Small intestine (tissue), 7 donors: ENCODE measurements at regions not wholly inside any gene's neighbourhood (a gene's known extent, or its start where the extent isn't known, plus 50 kb on each side); places are given as distances from the start of the nearest gene placed in this dataset.
"Not testable (repeated sequence)": the region's sequence is repeated elsewhere in the genome, so short reads cannot be mapped to it uniquely, and the experiment has no call there.

Experiments
- DNase-seq, 2 donors: peaks; one replicate each; pipeline versions ENCODE4 v3.0.0 to v3.0.0-alpha.2; 2013
- FAIRE-seq: peaks from 2 replicates; lab custom pipeline; 2012; peaks lifted over from hg19 to GRCh38; lab: Jason Lieb, UNC
- H3K27ac ChIP-seq, 3 donors: one replicate each; pipeline ENCODE4 v1.5.1; 2013; ENCODE audit warnings: low read length in 2 of 3, mild to moderate bottlenecking in 2 of 3, control low read depth in 1 of 3, inconsistent platforms in 1 of 3, low read depth in 1 of 3, moderate library complexity in 1 of 3
- H3K27me3 ChIP-seq, 3 donors: one replicate each; pipeline ENCODE4 v1.6.1; 2013; ENCODE audit warnings: low read length in 3 of 3, inconsistent platforms in 1 of 3; ENCODE audit not compliant: control insufficient read depth in 3 of 3, insufficient read depth in 3 of 3
- H3K36me3 ChIP-seq, 3 donors: one replicate each; pipeline ENCODE4 v1.6.1; 2013; ENCODE audit warnings: low read length in 3 of 3, inconsistent platforms in 1 of 3, low read depth in 1 of 3, mild to moderate bottlenecking in 1 of 3, moderate library complexity in 1 of 3; ENCODE audit not compliant: control insufficient read depth in 3 of 3, insufficient read depth in 2 of 3
- H3K4me1 ChIP-seq, 3 donors: one replicate each; pipeline ENCODE4 v1.6.1; 2013; ENCODE audit warnings: low read length in 2 of 3, inconsistent platforms in 1 of 3, low read depth in 1 of 3, mild to moderate bottlenecking in 1 of 3, moderate library complexity in 1 of 3; ENCODE audit not compliant: control insufficient read depth in 3 of 3, insufficient read depth in 2 of 3
- H3K4me3 ChIP-seq, 3 donors: one replicate each; pipeline ENCODE4 v1.5.1; 2013; ENCODE audit warnings: low read length in 3 of 3, control low read depth in 1 of 3, inconsistent platforms in 1 of 3, low read depth in 1 of 3, mild to moderate bottlenecking in 1 of 3, moderate library complexity in 1 of 3
- H3K9me3 ChIP-seq, 2 donors: one replicate each; pipeline ENCODE4 v1.6.1; 2013; ENCODE audit warnings: low read depth in 1 of 2, low read length in 1 of 2; ENCODE audit not compliant: control insufficient read depth in 2 of 2, insufficient read depth in 1 of 2
- WGBS, 3 donors: extraction: QIAGEN DNeasy Blood & Tissue Kit; methylation state at CpG; one replicate each; pipeline ENCODE4 v1.1.7; 2013; 5-methylcytosine and 5-hydroxymethylcytosine counted together
- donor health status: healthy with polysubstance abuse.
- donor health status: control.
- donor health status: control.
- donor health status: Bipolar disorder and iron deficiency.
- donor health status: healthy.

- not testable (repeated sequence) for H3K27ac ChIP-seq, DNase-seq, FAIRE-seq, H3K36me3 ChIP-seq, H3K27me3 ChIP-seq, H3K9me3 ChIP-seq, H3K4me3 ChIP-seq, H3K4me1 ChIP-seq
- 85 to 91% (median 89%) methylated on average over 2 of the region's 2 CpGs for WGBS, 3 donors
These were observed 901.2 kb upstream of the NEGR1 start for GRCh38 chr1:73183581-73183980.

- Histone ChIP-seq H3K4me3 (no peak overlapping the region), H3K27ac (no peak overlapping the region), H3K4me1 (no peaks in the 10 kb centered on the region), H3K36me3 (no peaks in the 10 kb centered on the region), H3K9me3 (peaks cover 0 to 2% of the 10 kb centered on the region in 2 donors), H3K27me3 (no peaks in the 10 kb centered on the region)
- DNase-seq (no peak), FAIRE-seq (no peak)
- 84 to 86% (median 85%) methylated on average over 12 to 13 of the region's 13 CpGs for WGBS, 3 donors
These were observed 898.8 kb upstream of the NEGR1 start for GRCh38 chr1:73181190-73181540.

GRCh38 chr1:73180397-73181189 lies 898.3 kb upstream of the NEGR1 start:
- 65 to 82% (median 74%) methylated on average over 10 of the region's 10 CpGs for WGBS, 3 donors

GRCh38 chr1:73176902-73177301 lies 894.6 kb upstream of the NEGR1 start:
- DNase-seq: no peak
- H3K4me3 ChIP-seq: no peak overlapping the region
- H3K9me3 ChIP-seq: peaks cover 0 to 2% of the 10 kb centered on the region in 2 donors
- no peaks in the 10 kb centered on the region for H3K27me3 ChIP-seq
- H3K27ac ChIP-seq: no peak overlapping the region
- no peaks in the 10 kb centered on the region for H3K36me3 ChIP-seq
- no peaks in the 10 kb centered on the region for H3K4me1 ChIP-seq
- FAIRE-seq: no peak
- 59 to 78% (median 71%) methylated on average over 2 of the region's 2 CpGs for WGBS, 3 donors

More at GRCh38 chr1:73180397-73181189, 898.3 kb upstream of the NEGR1 start:
- no peaks in the 10 kb centered on the region for H3K4me1 ChIP-seq
- H3K4me3 ChIP-seq: no peak overlapping the region
- no peak for DNase-seq
- no peak for FAIRE-seq
- H3K27ac ChIP-seq: no peak overlapping the region
- peaks cover 0 to 2% of the 10 kb centered on the region in 2 donors for H3K9me3 ChIP-seq
- no peaks in the 10 kb centered on the region for H3K36me3 ChIP-seq
- H3K27me3 ChIP-seq: no peaks in the 10 kb centered on the region

- Histone ChIP-seq H3K36me3 (no peaks in the 10 kb centered on the region), H3K27me3 (no peaks in the 10 kb centered on the region), H3K4me3 (no peak overlapping the region), H3K9me3 (no peaks in the 10 kb centered on the region), H3K27ac (no peak overlapping the region), H3K4me1 (no peaks in the 10 kb centered on the region)
- FAIRE-seq (no peak), DNase-seq (no peak)
- WGBS, 3 donors: 45 to 66% (median 65%) methylated on average over 2 of the region's 2 CpGs
These were observed 884.8 kb upstream of the NEGR1 start for GRCh38 chr1:73167009-73167657.

GRCh38 chr1:73162564-73162963 lies 880.2 kb upstream of the NEGR1 start:
- H3K27ac ChIP-seq: no peak overlapping the region
- H3K4me3 ChIP-seq: no peak overlapping the region
- no peaks in the 10 kb centered on the region for H3K4me1 ChIP-seq
- no peaks in the 10 kb centered on the region for H3K36me3 ChIP-seq
- DNase-seq (no peak), FAIRE-seq (no peak)
- WGBS, 3 donors: 43 to 47% (median 45%) methylated on average over 5 of the region's 5 CpGs
- no peaks in the 10 kb centered on the region for H3K27me3 ChIP-seq
- H3K9me3 ChIP-seq: no peaks in the 10 kb centered on the region

GRCh38 chr1:73161418-73161817 lies 879.1 kb upstream of the NEGR1 start:
- 43 to 84% (median 74%) methylated on average over 1 of the region's 1 CpG for WGBS, 3 donors
- DNase-seq (no peak), FAIRE-seq (no peak)
- Histone ChIP-seq H3K9me3 (no peaks in the 10 kb centered on the region), H3K27ac (no peak overlapping the region), H3K36me3 (no peaks in the 10 kb centered on the region), H3K4me3 (no peak overlapping the region), H3K4me1 (no peaks in the 10 kb centered on the region), H3K27me3 (no peaks in the 10 kb centered on the region)

- no peak for DNase-seq
- H3K27me3 ChIP-seq: no peaks in the 10 kb centered on the region
- FAIRE-seq: no peak
- H3K4me1 ChIP-seq: no peaks in the 10 kb centered on the region
- H3K36me3 ChIP-seq: no peaks in the 10 kb centered on the region
- no peaks in the 10 kb centered on the region for H3K9me3 ChIP-seq
- H3K27ac ChIP-seq: no peak overlapping the region
- 69 to 89% (median 87%) methylated on average over 1 of the region's 1 CpG for WGBS, 3 donors
- no peak overlapping the region for H3K4me3 ChIP-seq
These were observed 878.4 kb upstream of the NEGR1 start for GRCh38 chr1:73160759-73161158.
